ENCODE measurements at regions not wholly inside any gene's neighbourhood (a gene's known extent, or its start where the extent isn't known, plus 50 kb on each side); places are given as distances from the start of the nearest gene placed in this dataset.

GRCh38 chr17:72545766-72546165 is 424.9 kb downstream of the SOX9 start:
- DNase-seq (ENCODE audit: low spot score) = no peak

- DNase-seq (ENCODE audit: low spot score) = no peak
These were observed 432.4 kb downstream of the SOX9 start for GRCh38 chr17:72553051-72553755.

GRCh38 chr17:72554508-72554907 is 433.7 kb downstream of the SOX9 start:
- DNase-seq (ENCODE audit: low spot score) = no peak

GRCh38 chr17:72555052-72555451 is 434.2 kb downstream of the SOX9 start:
- DNase-seq (ENCODE audit: low spot score) = no peak

GRCh38 chr17:72556944-72557826 is 436.4 kb downstream of the SOX9 start:
- peak; percentile 60 for DNase-seq (ENCODE audit: low spot score)

- no peak for DNase-seq (ENCODE audit: low spot score)
These were observed 438.2 kb downstream of the SOX9 start for GRCh38 chr17:72558971-72559476.

- DNase-seq (ENCODE audit: low spot score) = no peak
These were observed 439.8 kb downstream of the SOX9 start for GRCh38 chr17:72560303-72561247.

- DNase-seq (ENCODE audit: low spot score) = no peak
These were observed 440.4 kb downstream of the SOX9 start for GRCh38 chr17:72561266-72561665.

GRCh38 chr17:72561680-72562079 is 440.9 kb downstream of the SOX9 start:
- DNase-seq (ENCODE audit: low spot score) = no peak

GRCh38 chr17:72562615-72563188 is 441.9 kb downstream of the SOX9 start:
- DNase-seq (ENCODE audit: low spot score) = no peak

GRCh38 chr17:72563952-72564351 is 443.1 kb downstream of the SOX9 start:
- DNase-seq (ENCODE audit: low spot score) = no peak

GRCh38 chr17:72565006-72565405 is 444.2 kb downstream of the SOX9 start:
- no peak for DNase-seq (ENCODE audit: low spot score)

GRCh38 chr17:72565758-72566157 is 444.9 kb downstream of the SOX9 start:
- no peak for DNase-seq (ENCODE audit: low spot score)

GRCh38 chr17:72566671-72567484 is 446.1 kb downstream of the SOX9 start:
- DNase-seq (ENCODE audit: low spot score) = no peak

GRCh38 chr17:72567774-72568173 is 447.0 kb downstream of the SOX9 start:
- DNase-seq (ENCODE audit: low spot score) = no peak

GRCh38 chr17:72569148-72569946 is 448.5 kb downstream of the SOX9 start:
- DNase-seq (ENCODE audit: low spot score) = no peak

GRCh38 chr17:72571813-72572396 is 451.1 kb downstream of the SOX9 start:
- DNase-seq (ENCODE audit: low spot score) = no peak

GRCh38 chr17:72572604-72573491 is 452.0 kb downstream of the SOX9 start:
- DNase-seq (ENCODE audit: low spot score) = no peak
